ENCODE measurements at regions not wholly inside any gene's neighbourhood (a gene's known extent, or its start where the extent isn't known, plus 50 kb on each side); places are given as distances from the start of the nearest gene placed in this dataset.
"Not testable (repeated sequence)": the region's sequence is repeated elsewhere in the genome, so short reads cannot be mapped to it uniquely, and the experiment has no call there.

GRCh38 chr3:20637729-20638128 is 451.7 kb upstream of the SGO1 start:
- CTCF ChIA-PET, result no interaction called here
- no peak for DNase-seq (ENCODE audit: extremely low spot score)
- POLR2A ChIA-PET, result no interaction called here
- no peak for TF ChIP-seq FOXK2 (IDR thresholded peaks at IDR 0.05)
- no peak for TF ChIP-seq ZNF384 (IDR thresholded peaks at IDR 0.05)
- no peak for TF ChIP-seq SP1 (IDR thresholded peaks at IDR 0.05)
- no peak for TF ChIP-seq TARDBP (IDR thresholded peaks at IDR 0.05)

GRCh38 chr3:20622304-20622703 is 436.3 kb upstream of the SGO1 start:
- DNase-seq (ENCODE audit: extremely low spot score), result no peak
- ChIA-PET CTCF (no interaction called here), POLR2A (no interaction called here)
- TF ChIP-seq BHLHE40 (IDR thresholded peaks at IDR 0.05; ENCODE audit: borderline replicate concordance) (no peak), CTBP1 (IDR thresholded peaks at IDR 0.05; ENCODE audit: borderline replicate concordance) (no peak)

GRCh38 chr3:20618621-20619020 is 432.6 kb upstream of the SGO1 start:
- POLR2A ChIA-PET; CTCF ChIA-PET; DNase-seq (ENCODE audit: extremely low spot score): not testable (repeated sequence)

GRCh38 chr3:20618181-20618580 is 432.2 kb upstream of the SGO1 start:
- DNase-seq (ENCODE audit: extremely low spot score); POLR2A ChIA-PET; CTCF ChIA-PET: not testable (repeated sequence)

GRCh38 chr3:20615982-20616381 is 430.0 kb upstream of the SGO1 start:
- DNase-seq (ENCODE audit: extremely low spot score); CTCF ChIA-PET; POLR2A ChIA-PET: not testable (repeated sequence)

- POLR2A ChIA-PET, result no interaction called here
- TF ChIP-seq PKNOX1 (IDR thresholded peaks at IDR 0.05) (no peak), LEF1 (IDR thresholded peaks at IDR 0.05; ENCODE audit: borderline replicate concordance) (no peak), ZNF384 (IDR thresholded peaks at IDR 0.05) (no peak), SP1 (IDR thresholded peaks at IDR 0.05) (no peak), ARNT (IDR thresholded peaks at IDR 0.05) (no peak), BHLHE40 (IDR thresholded peaks at IDR 0.05; ENCODE audit: borderline replicate concordance) (no peak), SUZ12 (IDR thresholded peaks at IDR 0.05) (no peak), L3MBTL2 (conservative IDR thresholded peaks at IDR 0.05) (no peak), FOXM1 (IDR thresholded peaks at IDR 0.05; ENCODE audit: borderline replicate concordance) (no peak), CTBP1 (IDR thresholded peaks at IDR 0.05; ENCODE audit: borderline replicate concordance) (no peak), FOXK2 (IDR thresholded peaks at IDR 0.05) (no peak), TARDBP (IDR thresholded peaks at IDR 0.05) (no peak)
- DNase-seq (ENCODE audit: extremely low spot score), result no peak
- CTCF ChIA-PET, result no interaction called here
Measured at GRCh38 chr3:20608054-20608738, 422.2 kb upstream of the SGO1 start.

GRCh38 chr3:20604659-20605058 is 418.7 kb upstream of the SGO1 start:
- DNase-seq (ENCODE audit: extremely low spot score), result no peak
- ChIA-PET CTCF (no interaction called here), POLR2A (no interaction called here)
- TF ChIP-seq L3MBTL2 (conservative IDR thresholded peaks at IDR 0.05) (no peak), ZNF384 (IDR thresholded peaks at IDR 0.05) (no peak), HDGF (IDR thresholded peaks at IDR 0.05; ENCODE audit: borderline replicate concordance) (no peak), FOXM1 (IDR thresholded peaks at IDR 0.05; ENCODE audit: borderline replicate concordance) (no peak), ARNT (IDR thresholded peaks at IDR 0.05) (no peak), TARDBP (IDR thresholded peaks at IDR 0.05) (no peak)

- TF ChIP-seq NFRKB (IDR thresholded peaks at IDR 0.05), result no peak
- TF ChIP-seq TARDBP (IDR thresholded peaks at IDR 0.05), result no peak
- no peak for TF ChIP-seq PKNOX1 (IDR thresholded peaks at IDR 0.05)
- TF ChIP-seq ARNT (IDR thresholded peaks at IDR 0.05), result no peak
- POLR2A ChIA-PET, result no interaction called here
- CTCF ChIA-PET, result no interaction called here
- DNase-seq (ENCODE audit: extremely low spot score), result no peak
Measured at GRCh38 chr3:20589275-20589674, 403.3 kb upstream of the SGO1 start.

GRCh38 chr3:20588781-20589180 is 402.8 kb upstream of the SGO1 start:
- POLR2A ChIA-PET, result no interaction called here

More at GRCh38 chr3:20588781-20589180, 402.8 kb upstream of the SGO1 start:
- CTCF ChIA-PET, result no interaction called here
- TF ChIP-seq SUZ12 (IDR thresholded peaks at IDR 0.05) (no peak), ARNT (IDR thresholded peaks at IDR 0.05) (no peak), SP1 (IDR thresholded peaks at IDR 0.05) (no peak), TARDBP (IDR thresholded peaks at IDR 0.05) (no peak), NFRKB (IDR thresholded peaks at IDR 0.05) (no peak), BHLHE40 (IDR thresholded peaks at IDR 0.05; ENCODE audit: borderline replicate concordance) (no peak), ELF4 (IDR thresholded peaks at IDR 0.05) (no peak), CTBP1 (IDR thresholded peaks at IDR 0.05; ENCODE audit: borderline replicate concordance) (no peak), FOXK2 (IDR thresholded peaks at IDR 0.05) (no peak), LEF1 (IDR thresholded peaks at IDR 0.05; ENCODE audit: borderline replicate concordance) (no peak), FOXA1 (IDR thresholded peaks at IDR 0.05) (no peak)
- DNase-seq (ENCODE audit: extremely low spot score), result no peak

All from HEK293T (cell line).